HepG2 (cell line): ENCODE measurements at regions not wholly inside any gene's neighbourhood (a gene's known extent, or its start where the extent isn't known, plus 50 kb on each side); places are given as distances from the start of the nearest gene placed in this dataset.

Experiments
- ATAD3A ChIP-seq: sonication (generic); formaldehyde crosslinking; IDR thresholded peaks from 2 replicates; pipeline ENCODE4 v1.4.0; 2020; ENCODE audit warnings: missing genetic modification reagents
- BORCS8-MEF2B ChIP-seq: sonication (generic); formaldehyde crosslinking; IDR thresholded peaks from 2 replicates; pipeline ENCODE4 v1.8.0; 2022; ENCODE audit warnings: mild to moderate bottlenecking, missing genetic modification reagents
- FOSL2 ChIP-seq: sonication (generic); formaldehyde crosslinking; IDR thresholded peaks from 2 replicates; pipeline ENCODE4 v1.4.0; 2020; ENCODE audit warnings: missing genetic modification reagents
- FOXJ3 ChIP-seq: sonication (generic); formaldehyde crosslinking; IDR thresholded peaks from 2 replicates; pipeline ENCODE4 v1.4.0; 2020; ENCODE audit warnings: missing genetic modification reagents, mild to moderate bottlenecking, borderline replicate concordance
- GABPB1 ChIP-seq: IDR thresholded peaks from 2 replicates; pipeline ENCODE4 v1.6.1; 2016; ENCODE audit warnings: mild to moderate bottlenecking, missing genetic modification reagents, moderate library complexity, missing compliant biosample characterization
- GATA4 ChIP-seq: sonication (generic); IDR thresholded peaks from 2 replicates; pipeline ENCODE4 v1.6.1; 2016; ENCODE audit warnings: antibody characterized with exemption, low read depth, borderline replicate concordance
- KDM2A ChIP-seq: sonication (generic); formaldehyde crosslinking; IDR thresholded peaks from 2 replicates; pipeline ENCODE4 v1.4.0; 2020; ENCODE audit warnings: low read depth, missing genetic modification reagents, borderline replicate concordance
- KLF12 ChIP-seq: sonication (generic); formaldehyde crosslinking; IDR thresholded peaks from 2 replicates; pipeline ENCODE4 v1.4.0; 2020; ENCODE audit warnings: missing genetic modification reagents, borderline replicate concordance
- MED8 ChIP-seq: sonication (generic); formaldehyde crosslinking; IDR thresholded peaks from 2 replicates; pipeline ENCODE4 v1.8.1; 2023; ENCODE audit warnings: mild to moderate bottlenecking, missing genetic modification reagents; ENCODE audit not compliant: insufficient replicate concordance
- RAD21 ChIP-seq: fragments of 450-650 bp; formaldehyde crosslinking; IDR thresholded peaks from 2 replicates; pipeline ENCODE4 v1.5.0; 2020; ENCODE audit warnings: mild to moderate bottlenecking
- SP2 ChIP-seq: sonication (generic); formaldehyde crosslinking; IDR thresholded peaks from 2 replicates; pipeline ENCODE4 v1.5.1; 2020; ENCODE audit warnings: mild to moderate bottlenecking, missing genetic modification reagents
- STAG1 ChIP-seq: sonication (generic); formaldehyde crosslinking; IDR thresholded peaks from 2 replicates; pipeline ENCODE4 v1.4.0; 2020; ENCODE audit warnings: missing genetic modification reagents
- XRCC5 ChIP-seq: fragments of 200-400 bp; formaldehyde crosslinking; optimal IDR thresholded peaks from 2 replicates; pipeline ENCODE3; 2017; ENCODE audit warnings: mild to moderate bottlenecking, low read length
- ZFP36 ChIP-seq: fragments of 150-350 bp; IDR thresholded peaks from 2 replicates; pipeline ENCODE4 v1.6.1; 2018; ENCODE audit warnings: borderline replicate concordance, low read length, low read depth; ENCODE audit not compliant: partially characterized antibody
- ZMYM3 ChIP-seq: sonication (generic); formaldehyde crosslinking; IDR thresholded peaks from 2 replicates; pipeline ENCODE4 v1.5.1; 2020; ENCODE audit warnings: mild to moderate bottlenecking, missing genetic modification reagents
- ZNF138 ChIP-seq: sonication (generic); formaldehyde crosslinking; IDR thresholded peaks from 2 replicates; pipeline ENCODE4 v1.5.0; 2020; ENCODE audit warnings: mild to moderate bottlenecking, low read depth, missing genetic modification reagents
- ZNF501 ChIP-seq: sonication (generic); formaldehyde crosslinking; IDR thresholded peaks from 2 replicates; pipeline ENCODE4 v1.5.1; 2020; ENCODE audit warnings: mild to moderate bottlenecking, moderate library complexity, missing genetic modification reagents
- ZNF687 ChIP-seq: sonication (generic); formaldehyde crosslinking; IDR thresholded peaks from 2 replicates; pipeline ENCODE4 v1.5.1; 2020; ENCODE audit warnings: mild to moderate bottlenecking, missing genetic modification reagents, moderate library complexity
- ZNF749 ChIP-seq: sonication (generic); formaldehyde crosslinking; IDR thresholded peaks from 2 replicates; pipeline ENCODE4 v1.8.0; 2022; ENCODE audit warnings: mild to moderate bottlenecking, missing genetic modification reagents, moderate library complexity, borderline replicate concordance
- ZNF775 ChIP-seq: sonication (generic); formaldehyde crosslinking; IDR thresholded peaks from 2 replicates; pipeline ENCODE4 v1.4.0; 2020; ENCODE audit warnings: missing genetic modification reagents, mild to moderate bottlenecking, moderate library complexity, borderline replicate concordance
- TF ChIP-seq, protein P1 (sequence below): sonication (generic); formaldehyde crosslinking; IDR thresholded peaks from 2 replicates; pipeline ENCODE4 v1.5.0; 2020; ENCODE audit warnings: mild to moderate bottlenecking, missing genetic modification reagents, moderate library complexity

GRCh38 chr18:37778417-37779165 is 213.0 kb upstream of the CELF4 start (continued):
- TF ChIP-seq ZNF687 (peak; percentile 17; the same call in 1 of the 2 replicates), MED8 (CRISPR knock-in tag) (no peak), KDM2A (CRISPR knock-in tag) (peak; percentile 59; the same call in 1 of the 2 replicates), BORCS8-MEF2B (0 out of 2 replicates have a peak, but pooled peaks have one; percentile 26), KLF12 (CRISPR knock-in tag) (no peak), RAD21 (CRISPR knock-in tag) (peak; percentile 65), GATA4 (no peak), ZNF775 (CRISPR knock-in tag) (no peak), ZMYM3 (CRISPR knock-in tag) (peak; percentile 62; the same call in 1 of the 2 replicates), ZFP36 (peak; percentile 36), ZNF749 (CRISPR knock-in tag) (no peak), ATAD3A (no peak), ZNF138 (CRISPR knock-in tag) (no peak), XRCC5 (peak; percentile 55), SP2 (CRISPR knock-in tag) (peak; percentile 30; the same call in 1 of the 2 replicates), FOXJ3 (CRISPR knock-in tag) (no peak), ZNF501 (CRISPR knock-in tag) (0 out of 2 replicates have a peak, but pooled peaks have one; percentile 23), FOSL2 (CRISPR knock-in tag) (no peak), GABPB1 (CRISPR knock-in tag) (0 out of 2 replicates have a peak, but pooled peaks have one; percentile 18), STAG1 (CRISPR knock-in tag) (peak; percentile 85)
- TF ChIP-seq, protein P1, sequence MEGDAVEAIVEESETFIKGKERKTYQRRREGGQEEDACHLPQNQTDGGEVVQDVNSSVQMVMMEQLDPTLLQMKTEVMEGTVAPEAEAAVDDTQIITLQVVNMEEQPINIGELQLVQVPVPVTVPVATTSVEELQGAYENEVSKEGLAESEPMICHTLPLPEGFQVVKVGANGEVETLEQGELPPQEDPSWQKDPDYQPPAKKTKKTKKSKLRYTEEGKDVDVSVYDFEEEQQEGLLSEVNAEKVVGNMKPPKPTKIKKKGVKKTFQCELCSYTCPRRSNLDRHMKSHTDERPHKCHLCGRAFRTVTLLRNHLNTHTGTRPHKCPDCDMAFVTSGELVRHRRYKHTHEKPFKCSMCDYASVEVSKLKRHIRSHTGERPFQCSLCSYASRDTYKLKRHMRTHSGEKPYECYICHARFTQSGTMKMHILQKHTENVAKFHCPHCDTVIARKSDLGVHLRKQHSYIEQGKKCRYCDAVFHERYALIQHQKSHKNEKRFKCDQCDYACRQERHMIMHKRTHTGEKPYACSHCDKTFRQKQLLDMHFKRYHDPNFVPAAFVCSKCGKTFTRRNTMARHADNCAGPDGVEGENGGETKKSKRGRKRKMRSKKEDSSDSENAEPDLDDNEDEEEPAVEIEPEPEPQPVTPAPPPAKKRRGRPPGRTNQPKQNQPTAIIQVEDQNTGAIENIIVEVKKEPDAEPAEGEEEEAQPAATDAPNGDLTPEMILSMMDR (CRISPR knock-in tag): peak; percentile 92
